ENCODE measurements at regions not wholly inside any gene's neighbourhood (a gene's known extent, or its start where the extent isn't known, plus 50 kb on each side); places are given as distances from the start of the nearest gene placed in this dataset.

GRCh38 chrX:42954880-42955279, 176.9 kb upstream of the PPP1R2C start:
- H3K9me3 ChIP-seq (ENCODE audit: control insufficient read depth, insufficient read depth, low read length), result no peaks in the 10 kb centered on the region
- H3K4me3 ChIP-seq (ENCODE audit: low read depth, low read length), result no peak overlapping the region
- ChIA-PET POLR2A (no interaction called here), CTCF (no interaction called here)
- DNase-seq (ENCODE audit: low read depth, low spot score), result no peak
- no peak for TF ChIP-seq CTCF (IDR thresholded peaks at IDR 0.05; ENCODE audit: low read depth, low read length)
- H3K27ac ChIP-seq (ENCODE audit: low read depth, low read length), result no peak overlapping the region
- no peaks in the 10 kb centered on the region for H3K27me3 ChIP-seq (ENCODE audit: control insufficient read depth, insufficient read depth, low read length)

- ChIA-PET CTCF (no interaction called here), POLR2A (no interaction called here)
- Histone ChIP-seq H3K27me3 (ENCODE audit: control insufficient read depth, insufficient read depth, low read length) (no peaks in the 10 kb centered on the region), H3K27ac (ENCODE audit: low read depth, low read length) (no peak overlapping the region), H3K4me3 (ENCODE audit: low read depth, low read length) (no peak overlapping the region), H3K9me3 (ENCODE audit: control insufficient read depth, insufficient read depth, low read length) (no peaks in the 10 kb centered on the region)
- no peak for DNase-seq (ENCODE audit: low read depth, low spot score)
- no peak for TF ChIP-seq CTCF (IDR thresholded peaks at IDR 0.05; ENCODE audit: low read depth, low read length)
These were observed 177.4 kb upstream of the PPP1R2C start for GRCh38 chrX:42955349-42955748.

- DNase-seq (ENCODE audit: low read depth, low spot score), result no peak
- TF ChIP-seq CTCF (IDR thresholded peaks at IDR 0.05; ENCODE audit: low read depth, low read length), result no peak
- H3K9me3 ChIP-seq (ENCODE audit: control insufficient read depth, insufficient read depth, low read length), result no peaks in the 10 kb centered on the region
- no peak overlapping the region for H3K27ac ChIP-seq (ENCODE audit: low read depth, low read length)
- no peak overlapping the region for H3K4me3 ChIP-seq (ENCODE audit: low read depth, low read length)
- CTCF ChIA-PET, result no interaction called here
- H3K27me3 ChIP-seq (ENCODE audit: control insufficient read depth, insufficient read depth, low read length), result no peaks in the 10 kb centered on the region
- POLR2A ChIA-PET, result no interaction called here
These were observed 189.8 kb upstream of the PPP1R2C start for GRCh38 chrX:42967681-42968300.

- H3K27ac ChIP-seq (ENCODE audit: low read depth, low read length), result no peak overlapping the region
- H3K9me3 ChIP-seq (ENCODE audit: control insufficient read depth, insufficient read depth, low read length), result no peaks in the 10 kb centered on the region
- no peaks in the 10 kb centered on the region for H3K27me3 ChIP-seq (ENCODE audit: control insufficient read depth, insufficient read depth, low read length)
- ChIA-PET POLR2A (no interaction called here), CTCF (no interaction called here)
- no peak for TF ChIP-seq CTCF (IDR thresholded peaks at IDR 0.05; ENCODE audit: low read depth, low read length)
- no peak overlapping the region for H3K4me3 ChIP-seq (ENCODE audit: low read depth, low read length)
- no peak for DNase-seq (ENCODE audit: low read depth, low spot score)
These were observed 195.4 kb upstream of the PPP1R2C start for GRCh38 chrX:42973321-42973720.

- POLR2A ChIA-PET, result no interaction called here
- no peak for DNase-seq (ENCODE audit: low read depth, low spot score)
- CTCF ChIA-PET, result no interaction called here
- Histone ChIP-seq H3K9me3 (ENCODE audit: control insufficient read depth, insufficient read depth, low read length) (no peaks in the 10 kb centered on the region), H3K4me3 (ENCODE audit: low read depth, low read length) (no peak overlapping the region), H3K27me3 (ENCODE audit: control insufficient read depth, insufficient read depth, low read length) (no peaks in the 10 kb centered on the region), H3K27ac (ENCODE audit: low read depth, low read length) (no peak overlapping the region)
- TF ChIP-seq CTCF (IDR thresholded peaks at IDR 0.05; ENCODE audit: low read depth, low read length), result no peak
These were observed 197.9 kb upstream of the PPP1R2C start for GRCh38 chrX:42975906-42976305.
